ENCODE measurements at regions not wholly inside any gene's neighbourhood (a gene's known extent, or its start where the extent isn't known, plus 50 kb on each side); places are given as distances from the start of the nearest gene placed in this dataset.

GRCh38 chr4:19329077-19329476 lies 922.6 kb upstream of the SLIT2 start:
- DNase-seq (ENCODE audit: low read depth, low spot score): no peak
- in situ Hi-C loops (cut with HindIII; ENCODE audit: low pct_unique_long_range_greater_than_20kb, low sequenced_read_pairs): no loop called here

DNA sequence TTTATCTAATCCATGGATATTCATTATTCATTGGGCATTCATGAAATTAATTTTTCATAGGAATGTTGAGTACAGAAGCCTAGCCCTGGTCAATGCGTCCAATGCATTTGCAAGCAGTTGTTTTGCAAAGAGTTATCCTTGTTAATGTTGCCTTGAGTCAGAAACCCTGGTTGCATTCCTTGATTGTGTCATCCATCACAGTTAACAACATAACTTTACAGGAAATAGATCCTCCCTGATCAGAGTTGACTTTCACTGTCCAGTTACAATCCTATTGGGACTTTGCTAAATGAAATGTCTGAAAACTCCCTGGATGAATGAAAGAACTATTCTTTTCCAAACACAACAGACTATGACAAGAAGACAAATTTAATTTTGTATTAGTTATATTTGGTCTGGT lies 924.3 kb upstream of the SLIT2 start:
- in situ Hi-C loops (cut with HindIII; ENCODE audit: low pct_unique_long_range_greater_than_20kb, low sequenced_read_pairs): no loop called here
- DNase-seq (ENCODE audit: low read depth, low spot score): no peak

DNA sequence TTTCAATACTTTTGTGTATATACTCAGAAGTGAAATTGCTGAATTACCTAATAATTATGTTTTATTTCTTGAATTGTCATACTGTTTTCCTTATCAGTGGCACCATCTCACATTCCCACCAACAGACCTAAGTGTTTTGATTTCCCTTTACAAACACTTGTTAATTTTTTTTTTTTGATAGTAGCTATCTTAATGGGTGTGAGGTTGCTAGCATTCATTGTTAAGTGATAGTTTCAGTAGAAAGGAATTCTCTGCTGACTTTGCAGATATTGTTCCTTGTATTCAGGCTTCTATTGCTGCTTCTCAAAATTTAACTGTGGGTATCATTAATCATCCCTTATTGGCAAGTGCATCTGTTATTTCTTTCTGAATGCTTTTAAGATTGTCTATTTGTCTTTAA lies 927.5 kb upstream of the SLIT2 start:
- DNase-seq (ENCODE audit: low read depth, low spot score): no peak
- in situ Hi-C loops (cut with HindIII; ENCODE audit: low pct_unique_long_range_greater_than_20kb, low sequenced_read_pairs): no loop called here

- in situ Hi-C loops (cut with HindIII; ENCODE audit: low pct_unique_long_range_greater_than_20kb, low sequenced_read_pairs): no loop called here
- no peak for DNase-seq (ENCODE audit: low read depth, low spot score)
Observed at GRCh38 chr4:19319607-19320006, 932.1 kb upstream of the SLIT2 start.

DNA sequence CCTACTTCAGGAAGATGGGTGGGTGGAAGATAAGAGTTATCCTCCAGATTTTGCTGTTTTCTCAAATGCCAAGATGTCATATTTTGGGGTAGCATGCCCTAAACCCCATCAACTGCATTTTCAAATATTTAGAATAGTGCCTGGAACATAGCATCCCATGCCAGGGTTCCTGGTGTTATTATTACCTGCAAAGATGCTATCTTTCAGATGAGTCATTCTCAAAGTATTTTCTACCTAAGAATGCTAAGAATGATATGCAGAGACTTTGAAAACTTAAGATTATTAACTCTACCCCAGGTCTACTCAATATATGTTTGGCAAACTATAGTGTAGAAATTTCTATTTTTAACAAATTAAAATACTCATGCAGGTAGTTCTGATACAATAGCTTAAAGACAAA lies 934.3 kb upstream of the SLIT2 start:
- in situ Hi-C loops (cut with HindIII; ENCODE audit: low pct_unique_long_range_greater_than_20kb, low sequenced_read_pairs): no loop called here
- DNase-seq (ENCODE audit: low read depth, low spot score): no peak

GRCh38 chr4:19314116-19314515 lies 937.6 kb upstream of the SLIT2 start:
- no peak for DNase-seq (ENCODE audit: low read depth, low spot score)
- in situ Hi-C loops (cut with HindIII; ENCODE audit: low pct_unique_long_range_greater_than_20kb, low sequenced_read_pairs): no loop called here

DNA sequence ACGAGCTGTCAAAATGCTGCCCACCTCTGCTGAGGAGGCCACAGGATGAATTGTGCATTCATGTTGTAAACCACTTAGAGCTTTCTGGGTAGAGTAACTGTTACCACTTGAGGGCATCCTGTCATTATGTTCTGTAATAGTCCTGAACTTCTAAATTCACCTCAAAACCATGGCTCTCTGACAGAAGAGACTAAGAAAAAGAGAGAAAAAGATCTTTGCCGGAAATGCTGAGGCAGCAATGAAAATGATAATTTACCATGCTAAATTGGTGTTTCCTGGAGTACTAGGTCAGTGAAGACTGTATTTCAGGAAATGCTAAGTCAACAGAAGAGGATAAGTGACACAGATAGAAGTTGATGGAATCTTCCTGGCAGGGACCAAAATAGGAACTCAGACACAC lies 942.3 kb upstream of the SLIT2 start:
- peak; percentile 39 for DNase-seq (ENCODE audit: low read depth, low spot score)
- in situ Hi-C loops (cut with HindIII; ENCODE audit: low pct_unique_long_range_greater_than_20kb, low sequenced_read_pairs): no loop called here

DNA sequence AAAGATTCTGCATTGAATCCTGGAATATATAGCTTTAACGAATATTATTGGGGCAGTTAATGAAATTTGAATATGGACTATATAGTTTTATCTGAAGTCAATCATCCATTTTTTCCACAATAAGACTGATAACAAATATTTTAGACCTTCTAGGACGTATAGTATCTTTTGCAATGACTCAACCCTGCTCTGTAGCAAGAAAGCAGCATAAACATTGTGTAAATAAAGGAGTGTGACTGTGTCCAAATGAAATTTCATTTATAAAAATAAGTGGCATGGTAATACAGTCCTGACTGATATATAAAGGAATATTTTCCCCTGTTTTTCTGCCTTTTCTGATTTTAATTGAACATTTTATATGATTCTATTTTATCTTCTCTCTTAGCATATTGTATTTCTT lies 947.7 kb upstream of the SLIT2 start:
- DNase-seq (ENCODE audit: low read depth, low spot score): no peak
- in situ Hi-C loops (cut with HindIII; ENCODE audit: low pct_unique_long_range_greater_than_20kb, low sequenced_read_pairs): no loop called here

DNA sequence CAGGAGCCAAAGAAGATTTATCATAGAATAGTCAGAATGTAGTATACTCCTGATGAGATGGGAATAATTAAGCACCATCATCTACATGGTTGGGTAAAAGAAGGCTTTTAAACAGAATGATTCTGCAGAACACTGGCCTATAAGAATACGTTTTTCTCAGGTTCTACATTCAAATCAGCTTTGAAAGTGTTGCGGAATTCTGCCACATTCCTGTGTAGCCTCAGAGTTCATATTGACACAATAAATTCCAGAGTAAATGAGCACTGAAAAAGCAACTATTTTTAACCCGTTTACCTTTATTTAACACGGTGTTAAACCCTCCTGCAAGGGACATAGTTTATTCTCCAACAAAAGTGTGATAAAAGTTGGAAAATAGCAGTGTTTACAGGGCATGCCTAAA lies 950.2 kb upstream of the SLIT2 start:
- no peak for DNase-seq (ENCODE audit: low read depth, low spot score)
- in situ Hi-C loops (cut with HindIII; ENCODE audit: low pct_unique_long_range_greater_than_20kb, low sequenced_read_pairs): no loop called here

- in situ Hi-C loops (cut with HindIII; ENCODE audit: low pct_unique_long_range_greater_than_20kb, low sequenced_read_pairs): no loop called here
- no peak for DNase-seq (ENCODE audit: low read depth, low spot score)
Observed at GRCh38 chr4:19300213-19300612, 951.5 kb upstream of the SLIT2 start.

DNA sequence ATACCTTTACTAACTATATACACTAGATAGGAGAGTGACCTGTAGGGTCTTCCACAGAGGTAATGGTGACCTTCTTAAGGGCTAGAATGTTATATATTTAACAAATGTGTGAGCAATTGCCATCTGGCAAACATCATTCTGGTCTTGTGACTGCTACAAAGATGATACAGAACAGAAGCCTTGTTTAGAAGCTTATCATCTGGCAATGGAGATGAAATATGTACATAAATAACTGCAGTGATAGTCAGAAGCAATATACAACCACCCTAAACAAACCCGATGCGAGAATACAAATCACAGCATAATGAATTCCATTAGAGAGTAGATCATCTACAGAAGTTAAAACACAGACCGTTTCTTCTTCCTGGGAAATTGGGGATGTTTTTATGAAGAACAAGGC lies 952.7 kb upstream of the SLIT2 start:
- peak; percentile 2 for DNase-seq (ENCODE audit: low read depth, low spot score)
- in situ Hi-C loops (cut with HindIII; ENCODE audit: low pct_unique_long_range_greater_than_20kb, low sequenced_read_pairs): no loop called here

GRCh38 chr4:19293781-19294180 lies 957.9 kb upstream of the SLIT2 start:
- DNase-seq (ENCODE audit: low read depth, low spot score): no peak
- in situ Hi-C loops (cut with HindIII; ENCODE audit: low pct_unique_long_range_greater_than_20kb, low sequenced_read_pairs): no loop called here

- no peak for DNase-seq (ENCODE audit: low read depth, low spot score)
- in situ Hi-C loops (cut with HindIII; ENCODE audit: low pct_unique_long_range_greater_than_20kb, low sequenced_read_pairs): no loop called here
Observed at GRCh38 chr4:19293080-19293479, 958.6 kb upstream of the SLIT2 start.

DNA sequence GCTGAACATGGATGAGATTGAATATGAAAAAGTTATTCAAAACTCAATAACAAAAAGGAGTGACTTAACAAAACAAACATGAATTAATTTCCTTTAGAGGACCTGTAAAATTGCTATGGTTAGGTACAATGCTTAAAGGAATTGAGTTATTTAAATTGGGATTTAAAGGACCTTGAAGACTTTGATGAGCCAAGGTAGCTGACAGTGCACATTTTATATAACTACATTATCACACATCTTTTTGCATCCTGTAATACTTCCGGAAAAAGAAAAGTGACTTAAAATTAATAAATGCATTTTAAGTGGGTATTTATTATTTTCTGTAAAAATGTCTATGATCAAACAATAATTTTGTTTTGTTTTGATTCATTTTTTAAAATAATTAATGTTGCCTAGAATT lies 964.8 kb upstream of the SLIT2 start:
- DNase-seq (ENCODE audit: low read depth, low spot score): no peak
- in situ Hi-C loops (cut with HindIII; ENCODE audit: low pct_unique_long_range_greater_than_20kb, low sequenced_read_pairs): no loop called here

- in situ Hi-C loops (cut with HindIII; ENCODE audit: low pct_unique_long_range_greater_than_20kb, low sequenced_read_pairs): no loop called here
Observed at GRCh38 chr4:19285146-19285545, 966.6 kb upstream of the SLIT2 start.

DNA sequence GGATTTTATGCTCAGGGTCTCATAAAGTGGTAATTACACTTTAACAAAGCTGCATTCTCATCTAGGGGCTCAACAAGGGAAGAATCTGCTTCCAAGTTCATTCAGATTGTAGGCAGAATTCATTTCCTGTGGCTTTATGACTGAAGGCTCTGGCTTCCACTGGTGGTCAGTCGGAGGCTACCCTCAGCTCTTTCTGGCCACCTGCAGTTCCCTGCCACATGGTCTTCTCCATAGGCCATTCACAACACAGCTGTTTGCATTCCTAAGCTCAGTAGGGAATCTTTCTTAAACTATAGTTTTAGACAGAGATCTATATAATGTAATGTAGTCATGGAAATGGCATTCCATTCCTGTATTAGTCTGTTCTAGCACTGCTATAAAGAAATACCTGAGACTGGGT lies 973.0 kb upstream of the SLIT2 start:
- DNase-seq (ENCODE audit: low read depth, low spot score): no peak
- in situ Hi-C loops (cut with HindIII; ENCODE audit: low pct_unique_long_range_greater_than_20kb, low sequenced_read_pairs): no loop called here

More at GRCh38 chr4:19285146-19285545, 966.6 kb upstream of the SLIT2 start:
- DNase-seq (ENCODE audit: low read depth, low spot score): no peak

- in situ Hi-C loops (cut with HindIII; ENCODE audit: low pct_unique_long_range_greater_than_20kb, low sequenced_read_pairs): no loop called here
Observed at GRCh38 chr4:19266566-19266965, 985.1 kb upstream of the SLIT2 start.

GRCh38 chr4:19262467-19262866 lies 989.2 kb upstream of the SLIT2 start:
- in situ Hi-C loops (cut with HindIII; ENCODE audit: low pct_unique_long_range_greater_than_20kb, low sequenced_read_pairs): no loop called here

More at GRCh38 chr4:19266566-19266965, 985.1 kb upstream of the SLIT2 start:
- DNase-seq (ENCODE audit: low read depth, low spot score): no peak

GRCh38 chr4:19260346-19260745 lies 991.4 kb upstream of the SLIT2 start:
- DNase-seq (ENCODE audit: low read depth, low spot score): no peak
- in situ Hi-C loops (cut with HindIII; ENCODE audit: low pct_unique_long_range_greater_than_20kb, low sequenced_read_pairs): no loop called here

More at GRCh38 chr4:19262467-19262866, 989.2 kb upstream of the SLIT2 start:
- no peak for DNase-seq (ENCODE audit: low read depth, low spot score)

DNA sequence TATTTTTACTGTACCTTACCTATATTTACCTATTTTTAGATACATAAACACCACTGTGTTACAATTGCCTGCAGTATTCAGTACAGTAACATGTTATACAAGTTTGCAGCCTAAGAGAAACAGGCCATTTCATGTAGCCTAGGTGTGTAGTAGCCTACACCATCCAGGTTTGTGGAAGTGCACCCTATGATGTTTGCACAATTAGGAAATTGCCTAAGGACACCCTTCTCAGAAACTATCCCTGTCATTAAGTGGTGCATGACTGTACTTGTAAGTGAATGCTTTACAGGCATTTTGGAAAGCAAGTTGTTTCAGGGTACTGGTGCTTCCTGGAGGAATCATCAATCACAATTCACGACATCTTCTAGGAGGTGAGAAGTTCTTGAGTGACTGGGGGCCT lies 991.8 kb upstream of the SLIT2 start:
- in situ Hi-C loops (cut with HindIII; ENCODE audit: low pct_unique_long_range_greater_than_20kb, low sequenced_read_pairs): no loop called here
- no peak for DNase-seq (ENCODE audit: low read depth, low spot score)

Data from SK-MEL-5 (cell line).